Left ventricle myocardium superior (tissue), 1 donor: ENCODE measurements at regions not wholly inside any gene's neighbourhood (a gene's known extent, or its start where the extent isn't known, plus 50 kb on each side); places are given as distances from the start of the nearest gene placed in this dataset.
"Not testable (repeated sequence)": the region's sequence is repeated elsewhere in the genome, so short reads cannot be mapped to it uniquely, and the experiment has no call there.

Experiments
- ATAC-seq: fragments of 200-7000 bp; cut with Tn5 transposase; one replicate; pipeline ENCODE4 v1.9.1; 2020; ENCODE audit warnings: mild to moderate bottlenecking, moderate library complexity
- DNase-seq: peaks from one replicate; pipeline ENCODE4 v3.0.0-alpha.2; 2020
- intact Hi-C: fragments of 100-400 bp; cut with micrococcal nuclease; formaldehyde crosslinking; loops from one replicate; pipeline ENCODE4 v1.11.0; 2022
- donor health status: DM: no; HTN: yes; CAD: no; lungs with severe emphysema.

GRCh38 chr13:65500481-65500880 is 1729.7 kb downstream of the PCDH9 start:
- ATAC-seq (no peak), DNase-seq (no peak)
- intact Hi-C loops: no loop called here

GRCh38 chr13:65499256-65499655 is 1730.9 kb downstream of the PCDH9 start:
- intact Hi-C loops: no loop called here
- DNase-seq (no peak), ATAC-seq (no peak)

GRCh38 chr13:65497265-65497664 is 1732.9 kb downstream of the PCDH9 start:
- intact Hi-C loops: no loop called here
- ATAC-seq (no peak), DNase-seq (no peak)

- ATAC-seq, DNase-seq, intact Hi-C loops: not testable (repeated sequence)
Observed at GRCh38 chr13:65490725-65491124, 1739.4 kb downstream of the PCDH9 start.

- no peak for ATAC-seq
- intact Hi-C loops: no loop called here
- DNase-seq: no peak
Observed at GRCh38 chr13:65488606-65489005, 1741.5 kb downstream of the PCDH9 start.

GRCh38 chr13:65479692-65480091 is 1750.4 kb downstream of the PCDH9 start:
- DNase-seq (no peak), ATAC-seq (no peak)
- intact Hi-C loops: no loop called here

GRCh38 chr13:65473196-65473595 is 1756.9 kb downstream of the PCDH9 start:
- no peak for DNase-seq
- intact Hi-C loops: no loop called here
- no peak for ATAC-seq

GRCh38 chr13:65472336-65472735 is 1757.8 kb downstream of the PCDH9 start:
- intact Hi-C loops: no loop called here
- DNase-seq: no peak
- ATAC-seq: no peak

- ATAC-seq: no peak
- DNase-seq: no peak
- intact Hi-C loops: no loop called here
Observed at GRCh38 chr13:65470781-65471180, 1759.4 kb downstream of the PCDH9 start.

GRCh38 chr13:65468628-65469027 is 1761.5 kb downstream of the PCDH9 start:
- intact Hi-C loops: no loop called here
- ATAC-seq (no peak), DNase-seq (no peak)

- no peak for ATAC-seq
- intact Hi-C loops: no loop called here
- DNase-seq: no peak
Observed at GRCh38 chr13:65461590-65461989, 1768.5 kb downstream of the PCDH9 start.

GRCh38 chr13:65460136-65460535 is 1770.0 kb downstream of the PCDH9 start:
- intact Hi-C loops: no loop called here
- ATAC-seq (no peak), DNase-seq (no peak)

GRCh38 chr13:65456150-65456912 is 1773.8 kb downstream of the PCDH9 start:
- ATAC-seq (no peak), DNase-seq (no peak)
- intact Hi-C loops: no loop called here

- no peak for ATAC-seq
- DNase-seq: no peak
- intact Hi-C loops: no loop called here
Observed at GRCh38 chr13:65454403-65454802, 1775.7 kb downstream of the PCDH9 start.

GRCh38 chr13:65453982-65454381 is 1776.2 kb downstream of the PCDH9 start:
- intact Hi-C loops: no loop called here
- ATAC-seq (no peak), DNase-seq (no peak)

GRCh38 chr13:65445340-65445739 is 1784.8 kb downstream of the PCDH9 start:
- ATAC-seq (no peak), DNase-seq (no peak)
- intact Hi-C loops: no loop called here

GRCh38 chr13:65435590-65435989 is 1794.5 kb downstream of the PCDH9 start:
- DNase-seq: no peak

GRCh38 chr13:65417953-65418352 is 1812.2 kb downstream of the PCDH9 start:
- ATAC-seq: no peak
- intact Hi-C loops: no loop called here
- DNase-seq: no peak

More at GRCh38 chr13:65435590-65435989, 1794.5 kb downstream of the PCDH9 start:
- ATAC-seq: no peak
- intact Hi-C loops: no loop called here

GRCh38 chr13:65416784-65417183 is 1813.4 kb downstream of the PCDH9 start:
- intact Hi-C loops: no loop called here
- DNase-seq (no peak), ATAC-seq (no peak)

GRCh38 chr13:65414187-65414586 is 1815.9 kb downstream of the PCDH9 start:
- DNase-seq: no peak
- intact Hi-C loops: no loop called here
- ATAC-seq: no peak

- ATAC-seq (no peak), DNase-seq (no peak)
- intact Hi-C loops: no loop called here
Observed at GRCh38 chr13:65411521-65411920, 1818.6 kb downstream of the PCDH9 start.
